GM04504 (cell line): ENCODE measurements at regions not wholly inside any gene's neighbourhood (a gene's known extent, or its start where the extent isn't known, plus 50 kb on each side); places are given as distances from the start of the nearest gene placed in this dataset.

Experiments used
- DNase-seq: peaks from one replicate; pipeline ENCODE4 v3.0.0-alpha.2; 2012; ENCODE audit warnings: low read depth

- no peak for DNase-seq
These were observed 209.5 kb upstream of the CPEB2 start for GRCh38 chr4:14792702-14793227.

- no peak for DNase-seq
These were observed 201.3 kb upstream of the CPEB2 start for GRCh38 chr4:14800977-14801376.

GRCh38 chr4:14802596-14802995 lies 199.7 kb upstream of the CPEB2 start:
- no peak for DNase-seq

GRCh38 chr4:14807856-14808255 lies 194.4 kb upstream of the CPEB2 start:
- DNase-seq: no peak

GRCh38 chr4:14809203-14809602 lies 193.1 kb upstream of the CPEB2 start:
- no peak for DNase-seq

- no peak for DNase-seq
These were observed 192.2 kb upstream of the CPEB2 start for GRCh38 chr4:14810121-14810520.

- DNase-seq: no peak
These were observed 191.7 kb upstream of the CPEB2 start for GRCh38 chr4:14810568-14810967.

GRCh38 chr4:14812101-14812500 lies 190.2 kb upstream of the CPEB2 start:
- no peak for DNase-seq

GRCh38 chr4:14816623-14817261 lies 185.5 kb upstream of the CPEB2 start:
- DNase-seq: no peak

- DNase-seq: no peak
These were observed 178.1 kb upstream of the CPEB2 start for GRCh38 chr4:14824189-14824588.

GRCh38 chr4:14827111-14827510 lies 175.2 kb upstream of the CPEB2 start:
- DNase-seq: no peak

GRCh38 chr4:14829795-14830194 lies 172.5 kb upstream of the CPEB2 start:
- DNase-seq: no peak

- no peak for DNase-seq
These were observed 170.9 kb upstream of the CPEB2 start for GRCh38 chr4:14831416-14831815.

- DNase-seq: no peak
These were observed 169.2 kb upstream of the CPEB2 start for GRCh38 chr4:14833053-14833452.

- DNase-seq: no peak
These were observed 167.9 kb upstream of the CPEB2 start for GRCh38 chr4:14834382-14834781.

- DNase-seq: no peak
These were observed 167.0 kb upstream of the CPEB2 start for GRCh38 chr4:14835288-14835687.

- no peak for DNase-seq
These were observed 166.4 kb upstream of the CPEB2 start for GRCh38 chr4:14835708-14836425.

GRCh38 chr4:14837860-14838259 lies 164.4 kb upstream of the CPEB2 start:
- no peak for DNase-seq

GRCh38 chr4:14841801-14842768 lies 160.2 kb upstream of the CPEB2 start:
- no peak for DNase-seq

- DNase-seq: no peak
These were observed 159.2 kb upstream of the CPEB2 start for GRCh38 chr4:14842964-14843630.

- no peak for DNase-seq
These were observed 158.2 kb upstream of the CPEB2 start for GRCh38 chr4:14844061-14844460.

- DNase-seq: no peak
These were observed 154.1 kb upstream of the CPEB2 start for GRCh38 chr4:14848229-14848628.
